BE2C (cell line): ENCODE measurements at regions not wholly inside any gene's neighbourhood (a gene's known extent, or its start where the extent isn't known, plus 50 kb on each side); places are given as distances from the start of the nearest gene placed in this dataset.

ENCODE experiments used
- DNase-seq: peaks from one replicate; pipeline ENCODE4 v3.0.0-alpha.2; 2020
- H3K27me3 ChIP-seq: fragments of 250-450 bp; sonication (Bioruptor Pico); 2 replicates; pipeline ENCODE4 v1.5.1; 2020; ENCODE audit warnings: mild to moderate bottlenecking
- H3K36me3 ChIP-seq: fragments of 250-450 bp; sonication (Bioruptor Pico); 2 replicates; pipeline ENCODE4 v1.5.1; 2020; ENCODE audit warnings: mild to moderate bottlenecking
- H3K4me1 ChIP-seq: fragments of 250-450 bp; sonication (Bioruptor Pico); 2 replicates; pipeline ENCODE4 v1.5.1; 2020
- H3K4me3 ChIP-seq: 2 replicates; pipeline ENCODE4 v1.5.1; 2011; ENCODE audit warnings: low read depth, low read length
- H3K9me3 ChIP-seq: fragments of 250-450 bp; sonication (Bioruptor Pico); 2 replicates; pipeline ENCODE4 v1.5.1; 2020
- TF ChIP-seq, protein P1 (sequence below): IDR thresholded peaks from 2 replicates; pipeline ENCODE4 v1.5.1; 2012; ENCODE audit warnings: mild to moderate bottlenecking, low read depth, low read length

DNA sequence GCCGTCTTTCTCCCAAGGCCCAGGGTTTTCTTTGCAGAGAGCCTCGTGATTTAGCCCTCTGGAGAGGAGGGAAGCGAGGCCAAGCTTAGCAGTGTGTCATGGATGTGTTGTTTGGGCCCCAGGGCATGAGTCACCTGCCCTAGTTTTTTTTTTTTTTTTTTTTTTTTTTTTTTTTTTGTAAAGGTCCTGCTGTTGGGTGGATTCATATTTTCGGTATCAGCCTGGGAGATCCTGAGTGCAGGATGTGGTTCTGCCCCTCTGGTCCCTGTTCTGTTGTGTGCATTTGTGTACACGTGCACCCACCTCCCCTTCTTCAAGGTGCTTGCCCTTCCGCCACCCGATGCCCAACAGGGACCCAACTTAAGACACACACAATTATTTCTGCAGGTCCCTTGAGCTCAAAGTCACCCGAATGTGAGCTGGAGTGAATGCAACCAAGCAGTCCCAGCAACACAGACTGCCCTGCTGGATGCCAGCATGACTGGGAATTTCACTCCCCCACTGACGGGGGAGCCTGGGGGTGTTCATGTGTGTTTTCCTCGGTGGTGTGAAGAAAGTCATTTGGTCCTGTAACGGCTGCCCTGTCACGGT is 265.8 kb upstream of the TNRC6C start:
- peaks cover 9% of the 10 kb centered on the region for H3K4me1 ChIP-seq
- no peaks in the 10 kb centered on the region for H3K36me3 ChIP-seq
- no peaks in the 10 kb centered on the region for H3K9me3 ChIP-seq
- TF ChIP-seq, protein P1, sequence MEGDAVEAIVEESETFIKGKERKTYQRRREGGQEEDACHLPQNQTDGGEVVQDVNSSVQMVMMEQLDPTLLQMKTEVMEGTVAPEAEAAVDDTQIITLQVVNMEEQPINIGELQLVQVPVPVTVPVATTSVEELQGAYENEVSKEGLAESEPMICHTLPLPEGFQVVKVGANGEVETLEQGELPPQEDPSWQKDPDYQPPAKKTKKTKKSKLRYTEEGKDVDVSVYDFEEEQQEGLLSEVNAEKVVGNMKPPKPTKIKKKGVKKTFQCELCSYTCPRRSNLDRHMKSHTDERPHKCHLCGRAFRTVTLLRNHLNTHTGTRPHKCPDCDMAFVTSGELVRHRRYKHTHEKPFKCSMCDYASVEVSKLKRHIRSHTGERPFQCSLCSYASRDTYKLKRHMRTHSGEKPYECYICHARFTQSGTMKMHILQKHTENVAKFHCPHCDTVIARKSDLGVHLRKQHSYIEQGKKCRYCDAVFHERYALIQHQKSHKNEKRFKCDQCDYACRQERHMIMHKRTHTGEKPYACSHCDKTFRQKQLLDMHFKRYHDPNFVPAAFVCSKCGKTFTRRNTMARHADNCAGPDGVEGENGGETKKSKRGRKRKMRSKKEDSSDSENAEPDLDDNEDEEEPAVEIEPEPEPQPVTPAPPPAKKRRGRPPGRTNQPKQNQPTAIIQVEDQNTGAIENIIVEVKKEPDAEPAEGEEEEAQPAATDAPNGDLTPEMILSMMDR, result no peak
- H3K4me3 ChIP-seq, result no peak overlapping the region
- no peak for DNase-seq
- H3K27me3 ChIP-seq, result no peaks in the 10 kb centered on the region

DNA sequence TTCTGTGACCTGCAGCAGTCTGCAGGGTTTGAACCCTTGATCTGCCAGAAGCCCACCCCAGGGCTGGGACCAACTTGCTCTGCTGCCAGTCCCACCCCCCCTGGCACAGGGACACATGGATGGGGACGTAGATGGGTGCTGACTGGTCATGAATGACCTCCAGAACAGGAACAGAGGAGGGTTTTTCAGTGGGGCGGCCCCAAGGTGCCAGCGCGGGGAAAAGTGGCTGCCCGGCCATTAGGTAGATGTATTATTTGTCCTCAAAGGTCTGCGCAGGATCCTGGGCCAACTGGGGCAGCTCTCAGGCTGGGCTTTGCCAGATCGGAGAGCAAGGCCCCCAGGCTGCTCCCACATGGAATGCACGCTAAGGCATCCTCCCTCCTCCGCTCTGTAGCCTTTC is 265.2 kb upstream of the TNRC6C start:
- DNase-seq, result no peak
- TF ChIP-seq, protein P1, result no peak
- H3K27me3 ChIP-seq, result no peaks in the 10 kb centered on the region
- peaks cover 9% of the 10 kb centered on the region for H3K4me1 ChIP-seq
- H3K36me3 ChIP-seq, result no peaks in the 10 kb centered on the region
- H3K4me3 ChIP-seq, result no peak overlapping the region
- no peaks in the 10 kb centered on the region for H3K9me3 ChIP-seq

DNA sequence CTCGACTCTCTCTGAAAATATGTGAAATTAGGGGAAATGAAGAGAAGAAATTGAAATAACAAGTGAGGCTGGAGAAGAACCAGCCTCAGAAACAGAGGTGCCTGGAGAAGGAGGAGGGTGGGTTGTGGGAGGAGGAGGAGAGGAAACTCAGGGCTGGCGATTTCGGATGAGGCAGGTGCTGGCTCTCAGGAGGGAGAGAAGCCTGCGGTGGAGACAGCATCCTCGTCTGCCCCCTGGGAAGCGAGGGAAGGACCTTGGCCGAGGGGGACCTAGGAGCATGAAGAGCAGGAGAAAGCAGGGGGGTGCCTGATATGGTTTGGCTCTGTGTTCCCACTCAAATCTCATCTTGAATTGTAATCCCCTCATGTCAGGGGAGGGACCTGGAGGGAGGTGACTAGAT is 264.7 kb upstream of the TNRC6C start:
- no peak for DNase-seq
- H3K36me3 ChIP-seq, result no peaks in the 10 kb centered on the region
- TF ChIP-seq, protein P1, result no peak
- H3K4me1 ChIP-seq, result peaks cover 9% of the 10 kb centered on the region
- H3K9me3 ChIP-seq, result no peaks in the 10 kb centered on the region
- no peaks in the 10 kb centered on the region for H3K27me3 ChIP-seq
- H3K4me3 ChIP-seq, result no peak overlapping the region

DNA sequence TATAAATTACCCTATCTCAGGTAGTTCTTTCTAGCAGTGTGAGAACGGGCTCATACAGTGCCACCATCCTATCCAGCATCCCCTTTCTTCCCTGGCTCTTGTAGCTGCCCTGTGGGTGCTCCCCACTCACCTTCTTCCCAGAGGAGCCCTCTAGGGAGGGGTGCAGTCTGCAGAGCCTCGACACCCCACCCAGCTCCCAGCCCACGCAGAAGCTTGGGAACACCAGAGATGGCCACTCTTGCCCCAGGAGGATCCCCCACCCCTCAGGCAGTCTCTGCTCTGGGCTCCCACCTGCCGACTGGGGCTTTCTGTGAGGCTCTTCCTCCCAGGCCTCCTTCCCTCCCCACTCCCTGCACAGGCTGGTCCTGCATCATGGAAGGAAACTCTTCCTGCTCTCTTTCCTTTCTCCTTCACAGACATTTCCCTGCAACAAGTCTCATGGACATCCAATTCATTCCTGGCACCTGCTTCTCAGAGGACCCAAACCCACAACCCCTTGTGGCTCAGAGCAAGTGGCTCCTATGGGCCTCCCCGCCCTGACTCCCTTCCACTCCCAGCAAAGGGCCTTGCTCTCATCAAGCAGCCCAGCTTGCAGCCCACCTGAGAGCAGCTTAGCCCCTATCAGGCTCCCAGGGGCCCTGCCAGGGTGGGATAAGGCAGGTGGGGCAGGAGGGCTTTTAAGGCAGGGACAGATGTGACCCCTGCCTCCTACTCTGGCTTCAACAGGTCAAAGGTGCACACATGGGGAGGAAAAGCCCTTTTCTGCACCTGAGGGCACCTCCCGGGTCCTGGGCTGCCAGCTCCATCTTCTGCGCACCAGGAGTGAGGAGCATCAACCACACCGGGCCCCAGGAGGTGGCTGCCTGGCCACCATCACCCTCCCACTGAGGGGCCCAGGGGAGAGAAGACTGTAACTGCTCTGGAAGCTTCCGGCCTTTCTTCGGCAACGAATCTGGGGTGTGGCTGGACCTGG is 263.8 kb upstream of the TNRC6C start:
- no peaks in the 10 kb centered on the region for H3K9me3 ChIP-seq
- H3K27me3 ChIP-seq, result no peaks in the 10 kb centered on the region
- H3K36me3 ChIP-seq, result no peaks in the 10 kb centered on the region
- TF ChIP-seq, protein P1, result no peak
- no peak for DNase-seq
- no peak overlapping the region for H3K4me3 ChIP-seq
- peaks cover 9% of the 10 kb centered on the region for H3K4me1 ChIP-seq

DNA sequence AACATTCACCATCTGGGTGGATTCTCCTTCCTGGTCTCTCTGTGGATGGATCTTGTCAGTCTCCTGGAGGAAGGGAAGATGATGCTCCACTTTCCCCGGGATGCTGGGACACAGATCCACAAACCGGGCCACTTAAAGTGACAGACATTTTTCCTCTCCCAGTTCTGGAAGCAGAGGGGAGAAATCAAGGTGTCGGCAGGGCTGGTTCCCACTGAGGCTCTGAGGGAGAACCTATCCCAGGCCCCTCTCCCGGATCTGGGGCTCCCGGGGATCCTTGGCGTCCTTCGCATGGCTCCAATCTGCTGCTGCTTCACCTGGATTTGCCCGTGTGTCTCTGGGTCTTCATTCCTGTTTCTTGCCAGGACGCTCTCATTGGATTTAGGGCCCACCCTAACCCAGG is 263.1 kb upstream of the TNRC6C start:
- Histone ChIP-seq H3K4me3 (no peak overlapping the region), H3K36me3 (no peaks in the 10 kb centered on the region), H3K9me3 (no peaks in the 10 kb centered on the region), H3K27me3 (no peaks in the 10 kb centered on the region), H3K4me1 (peaks cover 10% of the 10 kb centered on the region)
- no peak for DNase-seq
- TF ChIP-seq, protein P1, result no peak

DNA sequence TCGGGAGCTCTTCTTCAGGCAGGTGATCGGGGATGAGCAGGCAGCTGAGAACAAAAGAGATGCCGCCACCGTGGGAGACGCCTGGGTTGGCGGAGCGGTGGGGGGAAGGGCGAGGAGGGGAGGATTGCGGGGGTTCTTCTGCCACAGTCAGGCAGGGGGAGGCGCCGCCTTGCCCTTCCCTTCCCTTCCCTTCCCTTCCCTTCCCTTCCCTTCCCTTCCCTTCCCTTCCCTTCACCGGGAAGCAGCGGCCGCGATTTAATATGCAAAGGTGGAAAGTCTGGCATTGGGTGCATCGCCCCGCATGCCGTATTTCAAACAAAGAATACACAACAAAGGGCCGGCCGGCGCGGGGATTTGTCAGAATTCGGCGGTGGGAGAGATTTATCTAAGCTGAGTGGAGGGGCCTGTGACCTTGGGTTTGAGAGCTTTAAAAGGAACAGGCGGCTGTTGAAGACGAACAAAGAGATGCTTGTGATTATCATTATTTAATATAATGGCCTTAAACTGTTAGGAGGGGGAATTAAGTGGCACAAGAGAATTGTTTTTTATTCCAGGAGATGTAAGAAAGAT is 262.3 kb upstream of the TNRC6C start:
- H3K27me3 ChIP-seq, result no peaks in the 10 kb centered on the region
- H3K9me3 ChIP-seq, result no peaks in the 10 kb centered on the region
- no peaks in the 10 kb centered on the region for H3K36me3 ChIP-seq
- no peak overlapping the region for H3K4me3 ChIP-seq
- H3K4me1 ChIP-seq, result peaks cover 6% of the 10 kb centered on the region; the same call in 1 of the 2 replicates
- DNase-seq, result no peak
- TF ChIP-seq, protein P1, result no peak
